HL-60 (cell line): ENCODE measurements at regions not wholly inside any gene's neighbourhood (a gene's known extent, or its start where the extent isn't known, plus 50 kb on each side); places are given as distances from the start of the nearest gene placed in this dataset.
"Not testable (repeated sequence)": the region's sequence is repeated elsewhere in the genome, so short reads cannot be mapped to it uniquely, and the experiment has no call there.

Experiments
- POLR2AphosphoS5 ChIP-seq: IDR thresholded peaks from 2 replicates; pipeline ENCODE4 v1.6.1; 2012; ENCODE audit warnings: low read depth
- SPI1 ChIP-seq: IDR thresholded peaks from 2 replicates; pipeline ENCODE4 v1.6.1; 2012; ENCODE audit warnings: low read depth, mild to moderate bottlenecking, borderline replicate concordance
- TF ChIP-seq, protein P1 (sequence below): IDR thresholded peaks from one replicate; pipeline ENCODE4 v1.5.1; 2011; ENCODE audit warnings: low read length, control low read depth, inconsistent platforms; ENCODE audit not compliant: insufficient read depth

DNA sequence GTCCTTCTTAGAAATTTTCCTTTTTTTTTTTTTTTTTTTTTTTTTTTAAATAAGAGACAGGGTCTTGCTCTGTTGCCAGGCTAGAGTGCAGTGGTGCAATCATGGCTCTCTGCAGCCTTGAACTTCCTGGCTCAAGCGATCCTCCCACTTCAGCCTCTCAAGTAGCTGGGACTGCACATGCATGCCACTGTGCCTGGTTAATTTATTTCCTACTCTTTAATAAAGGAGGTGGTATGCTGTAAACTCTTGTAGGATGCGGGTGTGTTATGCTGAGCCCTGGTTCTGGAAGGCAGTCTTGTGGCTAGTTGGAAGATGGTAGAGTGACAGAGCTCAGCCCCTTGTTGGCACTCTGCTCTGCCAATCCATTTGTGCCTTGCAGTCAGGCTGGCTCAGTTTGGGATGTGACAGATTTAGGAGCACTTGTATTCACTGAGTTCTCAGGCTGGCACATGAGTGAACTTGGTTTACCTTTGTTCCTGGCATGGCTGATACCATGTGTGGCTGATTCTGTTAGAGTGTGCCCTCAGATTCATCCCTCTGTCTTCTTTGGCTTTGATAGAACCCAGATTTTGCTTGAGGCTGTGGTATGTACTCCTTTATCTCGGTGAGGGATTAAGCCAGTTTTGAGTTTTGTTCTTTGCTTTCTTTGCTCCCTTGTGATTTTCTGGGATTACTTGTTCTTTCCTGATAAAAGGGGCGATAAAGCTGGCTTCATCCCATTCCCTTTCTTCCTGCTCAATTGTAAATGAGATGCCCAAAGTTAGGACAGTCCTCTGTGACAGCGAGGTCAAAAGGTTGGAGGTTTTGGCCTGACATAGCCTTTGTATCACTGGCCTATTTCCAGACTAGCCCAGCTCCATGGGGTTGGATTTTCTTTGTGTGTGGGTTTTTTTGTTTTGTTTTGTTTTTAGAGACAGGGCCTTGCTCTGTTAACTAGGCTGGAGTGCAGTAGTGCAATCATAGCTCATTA lies 91.2 kb upstream of the CRYM start:
- not testable (repeated sequence) for TF ChIP-seq POLR2AphosphoS5, SPI1
- TF ChIP-seq, protein P1, sequence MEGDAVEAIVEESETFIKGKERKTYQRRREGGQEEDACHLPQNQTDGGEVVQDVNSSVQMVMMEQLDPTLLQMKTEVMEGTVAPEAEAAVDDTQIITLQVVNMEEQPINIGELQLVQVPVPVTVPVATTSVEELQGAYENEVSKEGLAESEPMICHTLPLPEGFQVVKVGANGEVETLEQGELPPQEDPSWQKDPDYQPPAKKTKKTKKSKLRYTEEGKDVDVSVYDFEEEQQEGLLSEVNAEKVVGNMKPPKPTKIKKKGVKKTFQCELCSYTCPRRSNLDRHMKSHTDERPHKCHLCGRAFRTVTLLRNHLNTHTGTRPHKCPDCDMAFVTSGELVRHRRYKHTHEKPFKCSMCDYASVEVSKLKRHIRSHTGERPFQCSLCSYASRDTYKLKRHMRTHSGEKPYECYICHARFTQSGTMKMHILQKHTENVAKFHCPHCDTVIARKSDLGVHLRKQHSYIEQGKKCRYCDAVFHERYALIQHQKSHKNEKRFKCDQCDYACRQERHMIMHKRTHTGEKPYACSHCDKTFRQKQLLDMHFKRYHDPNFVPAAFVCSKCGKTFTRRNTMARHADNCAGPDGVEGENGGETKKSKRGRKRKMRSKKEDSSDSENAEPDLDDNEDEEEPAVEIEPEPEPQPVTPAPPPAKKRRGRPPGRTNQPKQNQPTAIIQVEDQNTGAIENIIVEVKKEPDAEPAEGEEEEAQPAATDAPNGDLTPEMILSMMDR = not testable (repeated sequence)
